K562 (cell line): ENCODE measurements at regions not wholly inside any gene's neighbourhood (a gene's known extent, or its start where the extent isn't known, plus 50 kb on each side); places are given as distances from the start of the nearest gene placed in this dataset.

Experiments
- ATAC-seq: fragments of 200-7000 bp; cut with Tn5 transposase; 3 replicates; pipeline ENCODE4 v1.9.1; 2020; ENCODE audit warnings: moderate library complexity
- BruUV-seq: library from RNA; stranded (reverse); fragments of 400-500 nt; replicated peaks from 2 replicates; lab custom pipeline; 2021; lab: Mats Ljungman, UMichigan
- CTCF ChIA-PET: fragments of 300-600 bp; formaldehyde crosslinking; extraction: SDS; loops from one replicate; lab custom pipeline; 2021; ENCODE audit warnings: low intra/inter-chr PET ratio; lab: Yijun Ruan, JAX
- POLR2A ChIA-PET: fragments of 300-600, 350-650 bp; sonication (Branson Sonifier 250); formaldehyde crosslinking; extraction: SDS; loops from one replicate; lab custom pipeline; 2021; ENCODE audit warnings: antibody characterized with exemption, inconsistent platforms; lab: Yijun Ruan, JAX
- DNase-seq, 4 experiments: peaks; one replicate each; pipeline versions ENCODE4 v3.0.0 to v3.0.0-alpha.2; 2011 to 2018; ENCODE audit warnings: low spot score in 3 of 4, mixed read lengths in 3 of 4; ENCODE audit errors: extremely low read depth in 1 of 4
- FAIRE-seq: peaks from 2 replicates; lab custom pipeline; 2011; peaks lifted over from hg19 to GRCh38; lab: Jason Lieb, UNC
- H2AFZ ChIP-seq: 2 replicates; pipeline ENCODE4 v1.6.0; 2011; ENCODE audit warnings: low read depth, low read length, control low read depth, inconsistent platforms
- H3K27ac ChIP-seq: fragments of 200-600 bp; 3 replicates; pipeline ENCODE4 v1.8.0; 2011; ENCODE audit warnings: low read depth, mild to moderate bottlenecking, control low read depth, inconsistent platforms, low read length, moderate library complexity, mixed read lengths; ENCODE audit errors: extremely low read depth
- H3K27me3 ChIP-seq, 2 experiments: fragments of 300-600 bp in 1 of 2; 2 replicates in 1 of 2; 3 replicates in 1 of 2; pipeline versions ENCODE4 v1.6.0 to v1.8.0; 2011; ENCODE audit warnings: inconsistent platforms in 2 of 2, low read length in 2 of 2, mild to moderate bottlenecking in 1 of 2, mixed read lengths in 1 of 2, moderate library complexity in 1 of 2; ENCODE audit not compliant: control insufficient read depth in 2 of 2, insufficient read depth in 2 of 2
- H3K36me3 ChIP-seq: fragments of 300-600 bp; 3 replicates; pipeline ENCODE4 v1.8.0; 2011; ENCODE audit warnings: mild to moderate bottlenecking, low read length, inconsistent platforms; ENCODE audit not compliant: control insufficient read depth, insufficient read depth
- H3K4me1 ChIP-seq, 2 experiments: fragments of 200-600 bp in 1 of 2; replicated peaks in 1 of 2; 2 replicates in 1 of 2; 3 replicates in 1 of 2; pipeline versions ENCODE4 v1.5.1 to v1.8.0; 2011; ENCODE audit warnings: inconsistent platforms in 2 of 2, low read length in 2 of 2, mild to moderate bottlenecking in 1 of 2, mixed read lengths in 1 of 2, moderate library complexity in 1 of 2; ENCODE audit not compliant: control insufficient read depth in 2 of 2, insufficient read depth in 2 of 2
- H3K4me2 ChIP-seq: 2 replicates; pipeline ENCODE4 v1.6.1; 2011; ENCODE audit warnings: low read length, control low read depth, inconsistent platforms, mixed read lengths; ENCODE audit not compliant: insufficient read depth
- H3K4me3 ChIP-seq: fragments of 200-600 bp; sonication (generic), shearing (Covaris generic); 2 replicates; pipeline ENCODE4 v1.5.1; 2016; ENCODE audit warnings: control low read depth, inconsistent platforms
- H3K79me2 ChIP-seq: fragments of 200-600 bp; 3 replicates; pipeline ENCODE4 v1.8.0; 2011; ENCODE audit warnings: low read length, inconsistent platforms; ENCODE audit not compliant: control insufficient read depth, insufficient read depth
- H3K9ac ChIP-seq, 2 experiments: 2 replicates each; pipeline versions ENCODE4 v1.6.0 to v1.6.1; 2011; ENCODE audit warnings: low read depth in 2 of 2, low read length in 2 of 2, control low read depth in 1 of 2, inconsistent platforms in 1 of 2, mild to moderate bottlenecking in 1 of 2, mixed read lengths in 1 of 2; ENCODE audit not compliant: insufficient read depth in 1 of 2
- H3K9me1 ChIP-seq: one replicate; pipeline ENCODE4 v1.6.0; 2011; ENCODE audit warnings: inconsistent platforms, mild to moderate bottlenecking, low read length, moderate library complexity; ENCODE audit not compliant: control insufficient read depth, insufficient read depth
- H3K9me3 ChIP-seq: replicated peaks from 2 replicates; pipeline ENCODE4 v1.5.1; 2011; ENCODE audit warnings: low read depth, low read length, inconsistent platforms; ENCODE audit not compliant: control insufficient read depth, insufficient read depth
- H4K20me1 ChIP-seq: replicated peaks from 2 replicates; pipeline ENCODE4 v1.6.1; 2011; ENCODE audit warnings: low read length, inconsistent platforms, mixed read lengths; ENCODE audit not compliant: control insufficient read depth, insufficient read depth
- BRCA1 ChIP-seq, 2 experiments: fragments of 450-650 bp in 1 of 2; sonication (generic) in 1 of 2; formaldehyde crosslinking in 1 of 2; IDR thresholded peaks; 2 replicates each; pipeline versions ENCODE4 v1.5.0 to v1.6.1; 2017 to 2020; ENCODE audit warnings: mild to moderate bottlenecking in 1 of 2, missing genetic modification reagents in 1 of 2
- CCNT2 ChIP-seq: IDR thresholded peaks from 2 replicates; pipeline ENCODE4 v1.6.1; 2011; ENCODE audit warnings: borderline replicate concordance, low read depth, mild to moderate bottlenecking, moderate library complexity, mixed read lengths, low read length; ENCODE audit not compliant: insufficient read length; ENCODE audit errors: extremely low read depth
- FOXJ2 ChIP-seq: fragments of 200-800 bp; sonication (Bioruptor generic); IDR thresholded peaks from 2 replicates; pipeline ENCODE4 v1.6.1; 2016; ENCODE audit warnings: missing genetic modification characterization, missing compliant biosample characterization
- HLTF ChIP-seq: fragments of 450-650 bp; IDR thresholded peaks from 2 replicates; pipeline ENCODE4 v1.6.1; 2016
- IRF2 ChIP-seq: sonication (generic); formaldehyde crosslinking; IDR thresholded peaks from 2 replicates; pipeline ENCODE4 v1.8.1; 2022; ENCODE audit warnings: mild to moderate bottlenecking, missing genetic modification reagents
- KDM2B ChIP-seq: fragments of 250-450 bp; sonication (Bioruptor Pico); IDR thresholded peaks from 2 replicates; pipeline ENCODE4 v1.8.0; 2021; ENCODE audit warnings: mild to moderate bottlenecking, moderate library complexity
- NFXL1 ChIP-seq: fragments of 450-650 bp; formaldehyde crosslinking; IDR thresholded peaks from 2 replicates; pipeline ENCODE4 v1.4.0; 2021; ENCODE audit warnings: mild to moderate bottlenecking
- SREBF1 ChIP-seq: fragments of 150-350 bp; IDR thresholded peaks from 2 replicates; pipeline ENCODE4 v1.6.1; 2014; ENCODE audit warnings: antibody characterized with exemption, low read depth, low read length, borderline replicate concordance
- YY1 ChIP-seq, 3 experiments: IDR thresholded peaks; 2 replicates each; pipeline ENCODE4 v1.6.1; 2011; ENCODE audit warnings: low read length in 2 of 3, mild to moderate bottlenecking in 2 of 3, moderate library complexity in 2 of 3, borderline replicate concordance in 1 of 3, control low read depth in 1 of 3, low read depth in 1 of 3; ENCODE audit not compliant: insufficient read depth in 3 of 3, insufficient replicate concordance in 2 of 3, control insufficient read depth in 1 of 3, insufficient read length in 1 of 3; ENCODE audit errors: extremely low read depth in 1 of 3
- ZNF253 ChIP-seq: fragments of 250-450 bp; sonication (Bioruptor Pico); conservative IDR thresholded peaks from 2 replicates; pipeline ENCODE4 v1.6.1; 2021; ENCODE audit warnings: mild to moderate bottlenecking
- ZNF324 ChIP-seq: fragments of 250-450 bp; sonication (Bioruptor Pico); IDR thresholded peaks from 2 replicates; pipeline ENCODE4 v1.4.0; 2020; ENCODE audit warnings: mild to moderate bottlenecking
- WGBS: fragments of 100-300 bp; shearing (Covaris generic); methylation state at CpG from one replicate; pipeline ENCODE4 v1.1.6; 2016; ENCODE audit warnings: low coverage, mixed read lengths; ENCODE audit not compliant: insufficient coverage; ENCODE audit errors: missing lambda C conversion rate; 5-methylcytosine and 5-hydroxymethylcytosine counted together
- in situ Hi-C: fragments of 300-500 bp; cut with MboI; formaldehyde crosslinking; loops from 4 replicates; pipeline ENCODE4 v1.15.0; 2018; ENCODE audit warnings: inconsistent platforms, mixed read lengths
- intact Hi-C: fragments of 100-400 bp; cut with micrococcal nuclease; formaldehyde crosslinking; loops from 2 replicates; pipeline ENCODE4 v1.14.2; 2022
- TF ChIP-seq, protein P1 (sequence below): sonication (generic); formaldehyde crosslinking; IDR thresholded peaks from 2 replicates; pipeline ENCODE4 v1.8.1; 2023; ENCODE audit warnings: mild to moderate bottlenecking, missing genetic modification reagents
- TF ChIP-seq, protein P2 (sequence below): fragments of 250-450 bp; sonication (Bioruptor Pico); IDR thresholded peaks from 2 replicates; pipeline ENCODE4 v1.5.0; 2021; ENCODE audit warnings: mild to moderate bottlenecking, moderate library complexity
- TF ChIP-seq, protein P3 (sequence below), 2 experiments: fragments of 200-800 bp in 1 of 2; sonication (Bioruptor generic) in 1 of 2; sonication (generic) in 1 of 2; formaldehyde crosslinking in 1 of 2; IDR thresholded peaks in 1 of 2; conservative IDR thresholded peaks in 1 of 2; 2 replicates each; pipeline versions ENCODE4 v1.5.0 to v1.6.1; 2016 to 2020; ENCODE audit warnings: missing compliant biosample characterization in 1 of 2, missing genetic modification characterization in 1 of 2, missing genetic modification reagents in 1 of 2
- TF ChIP-seq, protein P4 (sequence below): fragments of 250-450 bp; sonication (Bioruptor Pico); IDR thresholded peaks from 2 replicates; pipeline ENCODE4 v1.8.0; 2021; ENCODE audit warnings: moderate library complexity, mild to moderate bottlenecking, inconsistent platforms

DNA sequence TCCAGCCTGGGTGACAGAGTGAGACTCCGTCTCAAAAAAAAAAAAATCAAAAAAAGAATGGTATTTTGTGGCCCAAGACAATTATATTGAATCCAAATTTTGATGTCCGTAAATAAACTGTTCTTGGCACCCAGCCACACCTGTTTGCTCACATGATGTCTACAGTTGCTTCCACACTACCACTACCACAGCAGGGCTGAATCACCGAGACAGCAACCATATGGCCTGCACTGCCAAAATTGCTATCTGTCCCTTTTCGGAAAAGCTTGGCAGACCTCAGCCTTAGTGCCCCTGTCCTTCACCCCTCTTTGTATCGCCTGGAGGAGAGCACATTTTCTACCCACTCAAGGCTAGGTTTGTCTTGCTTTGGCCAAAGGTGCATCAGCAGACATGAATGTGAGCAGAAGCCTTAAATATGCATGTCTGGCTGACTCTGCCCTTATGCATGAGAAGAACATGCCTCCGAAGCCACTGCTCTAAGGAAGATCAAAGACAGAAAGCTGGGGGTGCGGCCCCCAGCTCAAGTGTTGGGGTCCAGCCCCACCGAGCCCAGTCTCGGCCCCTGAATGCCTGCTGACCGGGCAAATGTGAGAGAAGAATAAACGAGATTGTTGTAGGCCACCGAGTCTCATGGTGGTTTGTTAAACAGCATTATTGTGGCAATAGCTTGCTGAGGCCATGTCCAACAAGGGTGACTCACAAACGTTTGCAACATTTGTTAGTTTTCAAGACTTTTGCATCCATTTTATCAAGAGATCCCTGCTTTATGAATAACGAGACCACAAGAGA lies 108.1 kb downstream of the TPRA1 start:
- in situ Hi-C loops (no loop called here), intact Hi-C loops (no loop called here)
- no peaks in the 10 kb centered on the region for H3K9me1 ChIP-seq
- WGBS: 2% methylated on average over 10 of the region's 14 CpGs
- BruUV-seq: no TSS peak
- CTCF ChIA-PET: no interaction called here
- no peak overlapping the region for H3K4me3 ChIP-seq
- no peak overlapping the region for H3K4me2 ChIP-seq
- no peak overlapping the region for H3K9ac ChIP-seq
- no peak overlapping the region for H2AFZ ChIP-seq
- no peaks in the 10 kb centered on the region; the same call in 1 of the 2 replicates for H4K20me1 ChIP-seq
- FAIRE-seq (no peak), DNase-seq (no peak), ATAC-seq (no peak)
- H3K79me2 ChIP-seq: no peaks in the 10 kb centered on the region
- no peaks in the 10 kb centered on the region for H3K4me1 ChIP-seq
- H3K27ac ChIP-seq: no peak overlapping the region
- no peaks in the 10 kb centered on the region for H3K9me3 ChIP-seq
- POLR2A ChIA-PET: no interaction called here
- H3K36me3 ChIP-seq: no peaks in the 10 kb centered on the region
- H3K27me3 ChIP-seq: peaks cover 0 to 46% of the 10 kb centered on the region in 2 experiments; a peak in 2 of 5 replicates
- TF ChIP-seq YY1 (IDR thresholded peaks at IDR 0.05; ENCODE audit: borderline replicate concordance in 1 of 3, control insufficient read depth in 1 of 3, extremely low read depth in 1 of 3, insufficient read depth in 3 of 3, insufficient read length in 1 of 3, insufficient replicate concordance in 2 of 3, low read depth in 1 of 3, low read length in 2 of 3): no peak
- TF ChIP-seq, protein P1, sequence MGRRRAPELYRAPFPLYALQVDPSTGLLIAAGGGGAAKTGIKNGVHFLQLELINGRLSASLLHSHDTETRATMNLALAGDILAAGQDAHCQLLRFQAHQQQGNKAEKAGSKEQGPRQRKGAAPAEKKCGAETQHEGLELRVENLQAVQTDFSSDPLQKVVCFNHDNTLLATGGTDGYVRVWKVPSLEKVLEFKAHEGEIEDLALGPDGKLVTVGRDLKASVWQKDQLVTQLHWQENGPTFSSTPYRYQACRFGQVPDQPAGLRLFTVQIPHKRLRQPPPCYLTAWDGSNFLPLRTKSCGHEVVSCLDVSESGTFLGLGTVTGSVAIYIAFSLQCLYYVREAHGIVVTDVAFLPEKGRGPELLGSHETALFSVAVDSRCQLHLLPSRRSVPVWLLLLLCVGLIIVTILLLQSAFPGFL (CRISPR knock-in tag): no peak
- TF ChIP-seq ZNF324 (CRISPR knock-in tag): no peak
- no peak for TF ChIP-seq NFXL1 (CRISPR knock-in tag)
- TF ChIP-seq IRF2 (CRISPR knock-in tag): no peak
- TF ChIP-seq BRCA1 (IDR thresholded peaks at IDR 0.05): no peak
- TF ChIP-seq BRCA1 (CRISPR knock-in tag; IDR thresholded peaks at IDR 0.05): no peak
- TF ChIP-seq FOXJ2 (tag): no peak
- TF ChIP-seq ZNF253 (CRISPR knock-in tag): no peak
- no peak for TF ChIP-seq CCNT2
- no peak for TF ChIP-seq SREBF1
- TF ChIP-seq, protein P2, sequence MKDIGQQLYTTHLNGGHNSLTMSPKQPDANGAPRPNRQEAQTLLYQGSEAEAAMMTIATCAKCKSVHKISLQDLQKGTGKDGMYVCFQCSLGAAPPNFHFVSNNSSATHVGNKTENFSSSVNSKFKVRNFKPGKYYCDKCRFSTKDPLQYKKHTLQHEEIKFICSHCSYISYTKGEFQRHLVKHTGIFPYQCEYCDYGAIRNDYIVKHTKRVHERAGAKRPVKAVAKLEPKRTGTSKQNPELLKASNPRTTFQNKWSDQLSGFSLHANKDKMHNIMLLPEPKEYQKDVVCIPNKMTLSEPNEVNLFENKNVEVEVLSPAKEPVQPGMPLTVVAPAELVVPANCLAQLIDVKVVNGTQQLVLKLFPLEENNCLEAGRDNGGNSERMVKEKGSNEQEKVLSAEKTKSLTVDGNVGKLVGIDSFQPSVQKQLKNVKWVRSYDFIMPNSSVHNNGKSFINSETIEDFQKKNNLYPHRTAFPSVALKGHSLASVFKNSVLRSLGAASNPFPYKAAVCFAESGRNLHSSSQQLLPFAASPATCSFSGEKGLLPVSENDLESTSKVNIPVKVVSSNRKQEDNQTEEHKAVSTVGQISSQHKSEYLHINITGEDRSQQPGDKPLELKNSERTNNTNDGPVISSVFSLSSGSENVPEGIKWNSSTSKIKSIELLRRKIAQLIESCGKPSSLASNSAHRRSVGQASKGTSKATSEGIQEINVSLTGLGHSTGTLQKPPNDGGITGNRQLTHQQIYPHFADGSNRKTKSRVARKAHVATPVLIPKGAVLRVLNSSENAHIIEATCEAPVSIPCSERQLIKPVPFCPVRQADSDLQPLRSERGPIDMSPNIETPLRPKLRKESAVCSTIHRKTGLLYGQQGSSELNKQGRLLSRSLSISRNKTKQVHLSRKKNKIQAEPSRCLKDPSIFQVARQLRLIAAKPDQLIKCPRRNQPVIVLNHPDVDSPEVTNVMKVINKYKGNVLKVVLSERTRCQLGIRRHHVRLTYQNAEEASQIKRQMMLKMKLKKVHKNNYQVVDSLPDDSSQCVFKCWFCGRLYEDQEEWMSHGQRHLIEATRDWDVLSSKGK (CRISPR knock-in tag): no peak
- TF ChIP-seq, protein P3, sequence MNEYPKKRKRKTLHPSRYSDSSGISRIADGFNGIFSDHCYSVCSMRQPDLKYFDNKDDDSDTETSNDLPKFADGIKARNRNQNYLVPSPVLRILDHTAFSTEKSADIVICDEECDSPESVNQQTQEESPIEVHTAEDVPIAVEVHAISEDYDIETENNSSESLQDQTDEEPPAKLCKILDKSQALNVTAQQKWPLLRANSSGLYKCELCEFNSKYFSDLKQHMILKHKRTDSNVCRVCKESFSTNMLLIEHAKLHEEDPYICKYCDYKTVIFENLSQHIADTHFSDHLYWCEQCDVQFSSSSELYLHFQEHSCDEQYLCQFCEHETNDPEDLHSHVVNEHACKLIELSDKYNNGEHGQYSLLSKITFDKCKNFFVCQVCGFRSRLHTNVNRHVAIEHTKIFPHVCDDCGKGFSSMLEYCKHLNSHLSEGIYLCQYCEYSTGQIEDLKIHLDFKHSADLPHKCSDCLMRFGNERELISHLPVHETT (CRISPR knock-in tag; conservative IDR thresholded peaks at IDR 0.05 in 1 of 2, IDR thresholded peaks at IDR 0.05 in 1 of 2): no peak
- TF ChIP-seq, protein P4, sequence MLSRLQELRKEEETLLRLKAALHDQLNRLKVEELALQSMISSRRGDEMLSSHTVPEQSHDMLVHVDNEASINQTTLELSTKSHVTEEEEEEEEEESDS (CRISPR knock-in tag): no peak
- TF ChIP-seq KDM2B (CRISPR knock-in tag): no peak
- no peak for TF ChIP-seq HLTF
